CD4-positive, alpha-beta T cell treated with Interleukin-2 at 100 ng/mL for 4 hours (primary cell): ENCODE measurements at regions not wholly inside any gene's neighbourhood (a gene's known extent, or its start where the extent isn't known, plus 50 kb on each side); places are given as distances from the start of the nearest gene placed in this dataset.
"Not testable (repeated sequence)": the region's sequence is repeated elsewhere in the genome, so short reads cannot be mapped to it uniquely, and the experiment has no call there.

Experiments used
- DNase-seq: peaks from one replicate; pipeline ENCODE4 v3.0.0-alpha.2; 2020; ENCODE audit warnings: low spot score

- DNase-seq, result not testable (repeated sequence)
Measured at GRCh38 chr6:134425917-134426316, 108.0 kb upstream of the SGK1 start.

GRCh38 chr6:134425513-134425912 is 107.6 kb upstream of the SGK1 start:
- no peak for DNase-seq

- no peak for DNase-seq
Measured at GRCh38 chr6:134424798-134425170, 106.9 kb upstream of the SGK1 start.

- DNase-seq, result no peak
Measured at GRCh38 chr6:134424165-134424797, 106.4 kb upstream of the SGK1 start.

GRCh38 chr6:134422426-134423231 is 104.7 kb upstream of the SGK1 start:
- DNase-seq, result no peak

- DNase-seq, result no peak
Measured at GRCh38 chr6:134421501-134421900, 103.6 kb upstream of the SGK1 start.

- DNase-seq, result no peak
Measured at GRCh38 chr6:134420614-134421181, 102.8 kb upstream of the SGK1 start.

- no peak for DNase-seq
Measured at GRCh38 chr6:134419716-134420115, 101.8 kb upstream of the SGK1 start.

- no peak for DNase-seq
Measured at GRCh38 chr6:134416418-134417154, 98.7 kb upstream of the SGK1 start.

GRCh38 chr6:134415656-134416055 is 97.7 kb upstream of the SGK1 start:
- no peak for DNase-seq

GRCh38 chr6:134415194-134415593 is 97.3 kb upstream of the SGK1 start:
- DNase-seq, result no peak

GRCh38 chr6:134414793-134415192 is 96.9 kb upstream of the SGK1 start:
- no peak for DNase-seq

- DNase-seq, result no peak
Measured at GRCh38 chr6:134413241-134413643, 95.3 kb upstream of the SGK1 start.

GRCh38 chr6:134410541-134410940 is 92.6 kb upstream of the SGK1 start:
- no peak for DNase-seq

GRCh38 chr6:134407791-134408190 is 89.9 kb upstream of the SGK1 start:
- DNase-seq, result no peak

GRCh38 chr6:134406311-134406710 is 88.4 kb upstream of the SGK1 start:
- no peak for DNase-seq

- no peak for DNase-seq
Measured at GRCh38 chr6:134405386-134406087, 87.6 kb upstream of the SGK1 start.

- not testable (repeated sequence) for DNase-seq
Measured at GRCh38 chr6:134403312-134403711, 85.4 kb upstream of the SGK1 start.

GRCh38 chr6:134402372-134402984 is 84.6 kb upstream of the SGK1 start:
- DNase-seq, result no peak

GRCh38 chr6:134400941-134401340 is 83.0 kb upstream of the SGK1 start:
- no peak for DNase-seq

GRCh38 chr6:134398453-134398852 is 80.5 kb upstream of the SGK1 start:
- DNase-seq, result no peak

- DNase-seq, result no peak
Measured at GRCh38 chr6:134397676-134398075, 79.8 kb upstream of the SGK1 start.
